ENCODE measurements at regions not wholly inside any gene's neighbourhood (a gene's known extent, or its start where the extent isn't known, plus 50 kb on each side); places are given as distances from the start of the nearest gene placed in this dataset.

DNA sequence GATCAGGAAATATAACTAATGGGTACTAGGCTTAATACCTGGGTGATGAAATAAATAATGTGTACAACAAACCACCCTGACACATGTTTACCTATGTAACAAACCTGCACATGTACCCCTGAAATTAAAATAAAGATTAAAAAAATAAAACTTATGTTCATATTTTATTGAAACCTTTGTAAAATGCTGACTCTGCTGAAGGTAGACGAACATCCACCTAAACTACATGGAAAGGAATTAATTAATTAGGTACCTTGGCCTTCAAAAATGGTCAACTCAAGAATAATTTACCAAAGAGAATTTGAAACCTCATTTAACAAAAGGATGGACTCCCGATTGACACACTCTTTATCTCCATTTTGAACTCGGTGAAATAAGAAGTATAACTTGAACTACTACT lies 152.3 kb upstream of the OR13F1 start:
- TF ChIP-seq, protein P1, sequence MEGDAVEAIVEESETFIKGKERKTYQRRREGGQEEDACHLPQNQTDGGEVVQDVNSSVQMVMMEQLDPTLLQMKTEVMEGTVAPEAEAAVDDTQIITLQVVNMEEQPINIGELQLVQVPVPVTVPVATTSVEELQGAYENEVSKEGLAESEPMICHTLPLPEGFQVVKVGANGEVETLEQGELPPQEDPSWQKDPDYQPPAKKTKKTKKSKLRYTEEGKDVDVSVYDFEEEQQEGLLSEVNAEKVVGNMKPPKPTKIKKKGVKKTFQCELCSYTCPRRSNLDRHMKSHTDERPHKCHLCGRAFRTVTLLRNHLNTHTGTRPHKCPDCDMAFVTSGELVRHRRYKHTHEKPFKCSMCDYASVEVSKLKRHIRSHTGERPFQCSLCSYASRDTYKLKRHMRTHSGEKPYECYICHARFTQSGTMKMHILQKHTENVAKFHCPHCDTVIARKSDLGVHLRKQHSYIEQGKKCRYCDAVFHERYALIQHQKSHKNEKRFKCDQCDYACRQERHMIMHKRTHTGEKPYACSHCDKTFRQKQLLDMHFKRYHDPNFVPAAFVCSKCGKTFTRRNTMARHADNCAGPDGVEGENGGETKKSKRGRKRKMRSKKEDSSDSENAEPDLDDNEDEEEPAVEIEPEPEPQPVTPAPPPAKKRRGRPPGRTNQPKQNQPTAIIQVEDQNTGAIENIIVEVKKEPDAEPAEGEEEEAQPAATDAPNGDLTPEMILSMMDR (IDR thresholded peaks at IDR 0.05; ENCODE audit: low read length) = no peak
- TF ChIP-seq EZH2 (IDR thresholded peaks at IDR 0.05; ENCODE audit: borderline replicate concordance, low read length) = no peak
